Skeletal muscle tissue (tissue), 3 donors: ENCODE measurements at regions not wholly inside any gene's neighbourhood (a gene's known extent, or its start where the extent isn't known, plus 50 kb on each side); places are given as distances from the start of the nearest gene placed in this dataset.
"Not testable (repeated sequence)": the region's sequence is repeated elsewhere in the genome, so short reads cannot be mapped to it uniquely, and the experiment has no call there.

Source experiments
- H3K27ac ChIP-seq: one replicate; pipeline ENCODE4 v1.7.0; 2013; ENCODE audit warnings: mild to moderate bottlenecking, low read depth, low read length, inconsistent platforms
- H3K27me3 ChIP-seq, 3 donors: one replicate each; pipeline ENCODE4 v1.7.0; 2013; ENCODE audit warnings: low read length in 3 of 3; ENCODE audit not compliant: control insufficient read depth in 3 of 3, insufficient read depth in 3 of 3
- H3K36me3 ChIP-seq, 3 donors: one replicate each; pipeline ENCODE4 v1.7.0; 2013; ENCODE audit warnings: low read length in 3 of 3; ENCODE audit not compliant: control insufficient read depth in 3 of 3, insufficient read depth in 3 of 3
- H3K4me1 ChIP-seq, 3 donors: one replicate each; pipeline ENCODE4 v1.7.0; 2013; ENCODE audit warnings: low read length in 3 of 3, mild to moderate bottlenecking in 3 of 3; ENCODE audit not compliant: control insufficient read depth in 3 of 3, insufficient read depth in 3 of 3
- H3K4me3 ChIP-seq, 3 donors: one replicate each; pipeline ENCODE4 v1.7.0; 2013; ENCODE audit warnings: low read length in 3 of 3
- H3K9ac ChIP-seq, 3 donors: one replicate each; pipeline ENCODE4 v1.7.0; 2013; ENCODE audit warnings: low read length in 3 of 3, mild to moderate bottlenecking in 3 of 3, moderate library complexity in 2 of 3, low read depth in 1 of 3
- H3K9me3 ChIP-seq, 3 donors: one replicate each; pipeline ENCODE4 v1.7.0; 2013; ENCODE audit warnings: low read length in 3 of 3; ENCODE audit not compliant: control insufficient read depth in 3 of 3
- donor health status: Osteomylitis.

- not testable (repeated sequence) for H3K9ac ChIP-seq
These were observed 373.3 kb downstream of the SRGAP2C start for GRCh38 chr1:121558034-121558433.

GRCh38 chr1:121558514-121558913 lies 373.7 kb downstream of the SRGAP2C start:
- no peaks in the 10 kb centered on the region for H3K27me3 ChIP-seq
- no peak overlapping the region for H3K27ac ChIP-seq
- H3K9ac ChIP-seq = no peak overlapping the region
- H3K36me3 ChIP-seq = no peaks in the 10 kb centered on the region
- no peak overlapping the region for H3K4me3 ChIP-seq
- no peaks in the 10 kb centered on the region for H3K4me1 ChIP-seq
- H3K9me3 ChIP-seq = no peaks in the 10 kb centered on the region

More at GRCh38 chr1:121558034-121558433, 373.3 kb downstream of the SRGAP2C start:
- H3K4me1 ChIP-seq, H3K27me3 ChIP-seq, H3K9me3 ChIP-seq, H3K36me3 ChIP-seq, H3K4me3 ChIP-seq, H3K27ac ChIP-seq: not testable (repeated sequence)

GRCh38 chr1:121566346-121566745 lies 381.6 kb downstream of the SRGAP2C start:
- Histone ChIP-seq H3K4me3 (no peak overlapping the region), H3K4me1 (no peaks in the 10 kb centered on the region), H3K9me3 (no peaks in the 10 kb centered on the region), H3K36me3 (no peaks in the 10 kb centered on the region), H3K27ac (no peak overlapping the region), H3K9ac (no peak overlapping the region), H3K27me3 (no peaks in the 10 kb centered on the region)

GRCh38 chr1:121569428-121569827 lies 384.7 kb downstream of the SRGAP2C start:
- H3K27me3 ChIP-seq = no peaks in the 10 kb centered on the region
- H3K9me3 ChIP-seq = no peaks in the 10 kb centered on the region
- H3K9ac ChIP-seq = no peak overlapping the region
- H3K4me1 ChIP-seq = no peaks in the 10 kb centered on the region
- no peak overlapping the region for H3K27ac ChIP-seq
- H3K36me3 ChIP-seq = no peaks in the 10 kb centered on the region
- no peak overlapping the region for H3K4me3 ChIP-seq

GRCh38 chr1:121573881-121574504 lies 389.2 kb downstream of the SRGAP2C start:
- not testable (repeated sequence) for H3K4me1 ChIP-seq, H3K36me3 ChIP-seq, H3K9ac ChIP-seq

GRCh38 chr1:121574505-121574899 lies 389.7 kb downstream of the SRGAP2C start:
- not testable (repeated sequence) for H3K9ac ChIP-seq, H3K4me3 ChIP-seq, H3K27me3 ChIP-seq, H3K27ac ChIP-seq, H3K4me1 ChIP-seq, H3K9me3 ChIP-seq, H3K36me3 ChIP-seq

More at GRCh38 chr1:121573881-121574504, 389.2 kb downstream of the SRGAP2C start:
- H3K27me3 ChIP-seq, H3K27ac ChIP-seq, H3K4me3 ChIP-seq, H3K9me3 ChIP-seq: not testable (repeated sequence)

GRCh38 chr1:121582898-121583297 lies 398.1 kb downstream of the SRGAP2C start:
- H3K27me3 ChIP-seq, H3K9me3 ChIP-seq, H3K4me1 ChIP-seq, H3K4me3 ChIP-seq, H3K9ac ChIP-seq, H3K27ac ChIP-seq, H3K36me3 ChIP-seq: not testable (repeated sequence)

GRCh38 chr1:121586369-121587229 lies 401.8 kb downstream of the SRGAP2C start:
- Histone ChIP-seq H3K9me3 (no peaks in the 10 kb centered on the region), H3K4me3 (no peak overlapping the region), H3K9ac (no peak overlapping the region), H3K36me3 (no peaks in the 10 kb centered on the region), H3K27me3 (no peaks in the 10 kb centered on the region), H3K27ac (no peak overlapping the region), H3K4me1 (no peaks in the 10 kb centered on the region)

- H3K36me3 ChIP-seq = no peaks in the 10 kb centered on the region
- H3K4me3 ChIP-seq = no peak overlapping the region
- H3K4me1 ChIP-seq = no peaks in the 10 kb centered on the region
- H3K9me3 ChIP-seq = no peaks in the 10 kb centered on the region
- H3K9ac ChIP-seq = no peak overlapping the region
- H3K27me3 ChIP-seq = no peaks in the 10 kb centered on the region
- no peak overlapping the region for H3K27ac ChIP-seq
These were observed 402.4 kb downstream of the SRGAP2C start for GRCh38 chr1:121587230-121587569.

- Histone ChIP-seq H3K27ac (no peak overlapping the region), H3K9me3 (no peaks in the 10 kb centered on the region), H3K36me3 (no peaks in the 10 kb centered on the region), H3K9ac (no peak overlapping the region), H3K4me1 (no peaks in the 10 kb centered on the region), H3K27me3 (no peaks in the 10 kb centered on the region), H3K4me3 (no peak overlapping the region)
These were observed 403.0 kb downstream of the SRGAP2C start for GRCh38 chr1:121587777-121588176.
